OCI-LY3 (cell line): ENCODE measurements at regions not wholly inside any gene's neighbourhood (a gene's known extent, or its start where the extent isn't known, plus 50 kb on each side); places are given as distances from the start of the nearest gene placed in this dataset.

ENCODE experiments used
- H2AFZ ChIP-seq: fragments of 200-600, 300-600 bp; shearing (Covaris generic); 2 replicates; pipeline ENCODE4 v1.6.0; 2014; ENCODE audit warnings: antibody characterized with exemption, low read depth, low read length
- H3K27ac ChIP-seq: fragments of 200-600, 300-600 bp; sonication (generic); 2 replicates; pipeline ENCODE4 v1.5.1; 2014; ENCODE audit warnings: mild to moderate bottlenecking, low read length, moderate library complexity, mixed read lengths
- H3K27me3 ChIP-seq: fragments of 200-600, 300-600 bp; sonication (generic); 2 replicates; pipeline ENCODE4 v1.6.1; 2014; ENCODE audit warnings: low read depth, low read length, mixed read lengths
- H3K36me3 ChIP-seq: fragments of 200-600, 300-600 bp; sonication (generic); replicated peaks from 2 replicates; pipeline ENCODE3; 2014; ENCODE audit warnings: low read depth, low read length, mixed read lengths
- H3K4me1 ChIP-seq: fragments of 300-600, 200-600 bp; sonication (generic); 2 replicates; pipeline ENCODE4 v1.6.1; 2014; ENCODE audit warnings: low read length, mixed read lengths
- H3K4me2 ChIP-seq: fragments of 200-600, 300-600 bp; sonication (generic); 2 replicates; pipeline ENCODE4 v1.6.1; 2014; ENCODE audit warnings: low read length, mixed read lengths
- H3K4me3 ChIP-seq: fragments of 300-600, 200-600 bp; sonication (generic); 2 replicates; pipeline ENCODE4 v1.5.1; 2014; ENCODE audit warnings: antibody characterized with exemption, mild to moderate bottlenecking, low read length, moderate library complexity
- H3K79me2 ChIP-seq: fragments of 300-600, 200-600 bp; shearing (Covaris generic); 2 replicates; pipeline ENCODE4 v1.6.1; 2014; ENCODE audit warnings: mild to moderate bottlenecking, low read length, mixed read lengths
- H3K9ac ChIP-seq: fragments of 300-600, 200-600 bp; shearing (Covaris generic); 2 replicates; pipeline ENCODE4 v1.6.0; 2014; ENCODE audit warnings: mild to moderate bottlenecking, low read length, moderate library complexity
- H3K9me3 ChIP-seq: fragments of 200-600, 300-600 bp; shearing (Covaris generic); 2 replicates; pipeline ENCODE4 v1.6.1; 2014; ENCODE audit warnings: low read length, mixed read lengths; ENCODE audit not compliant: insufficient read depth
- H4K20me1 ChIP-seq: fragments of 200-600, 300-600 bp; sonication (generic); 2 replicates; pipeline ENCODE4 v1.6.1; 2016; ENCODE audit warnings: low read length, mixed read lengths; ENCODE audit not compliant: insufficient read depth
- EZH2phosphoT487 ChIP-seq: fragments of 200-600 bp; shearing (Covaris generic); IDR thresholded peaks from 2 replicates; pipeline ENCODE4 v1.6.1; 2018; ENCODE audit warnings: antibody characterized with exemption, mixed run types, low read depth
- TF ChIP-seq, protein P1 (sequence below): fragments of 200-600, 300-600 bp; sonication (generic); IDR thresholded peaks from 2 replicates; pipeline ENCODE4 v1.5.1; 2014; ENCODE audit warnings: antibody characterized with exemption, low read length, low read depth

- no peaks in the 10 kb centered on the region for H4K20me1 ChIP-seq
- no peak overlapping the region for H3K9ac ChIP-seq
- peaks cover 23% of the 10 kb centered on the region for H3K27me3 ChIP-seq
- H3K4me1 ChIP-seq: no peaks in the 10 kb centered on the region
- H2AFZ ChIP-seq: no peak overlapping the region
- TF ChIP-seq EZH2phosphoT487: no peak
- TF ChIP-seq, protein P1, sequence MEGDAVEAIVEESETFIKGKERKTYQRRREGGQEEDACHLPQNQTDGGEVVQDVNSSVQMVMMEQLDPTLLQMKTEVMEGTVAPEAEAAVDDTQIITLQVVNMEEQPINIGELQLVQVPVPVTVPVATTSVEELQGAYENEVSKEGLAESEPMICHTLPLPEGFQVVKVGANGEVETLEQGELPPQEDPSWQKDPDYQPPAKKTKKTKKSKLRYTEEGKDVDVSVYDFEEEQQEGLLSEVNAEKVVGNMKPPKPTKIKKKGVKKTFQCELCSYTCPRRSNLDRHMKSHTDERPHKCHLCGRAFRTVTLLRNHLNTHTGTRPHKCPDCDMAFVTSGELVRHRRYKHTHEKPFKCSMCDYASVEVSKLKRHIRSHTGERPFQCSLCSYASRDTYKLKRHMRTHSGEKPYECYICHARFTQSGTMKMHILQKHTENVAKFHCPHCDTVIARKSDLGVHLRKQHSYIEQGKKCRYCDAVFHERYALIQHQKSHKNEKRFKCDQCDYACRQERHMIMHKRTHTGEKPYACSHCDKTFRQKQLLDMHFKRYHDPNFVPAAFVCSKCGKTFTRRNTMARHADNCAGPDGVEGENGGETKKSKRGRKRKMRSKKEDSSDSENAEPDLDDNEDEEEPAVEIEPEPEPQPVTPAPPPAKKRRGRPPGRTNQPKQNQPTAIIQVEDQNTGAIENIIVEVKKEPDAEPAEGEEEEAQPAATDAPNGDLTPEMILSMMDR: no peak
- no peaks in the 10 kb centered on the region for H3K9me3 ChIP-seq
- no peak overlapping the region for H3K27ac ChIP-seq
- H3K4me2 ChIP-seq: no peak overlapping the region
- H3K4me3 ChIP-seq: no peak overlapping the region
- H3K36me3 ChIP-seq: no peaks in the 10 kb centered on the region
- H3K79me2 ChIP-seq: no peaks in the 10 kb centered on the region
Observed at GRCh38 chr22:34804091-34804490, 261.9 kb upstream of the ISX start.

- H3K79me2 ChIP-seq: no peaks in the 10 kb centered on the region
- no peak overlapping the region for H3K4me3 ChIP-seq
- H4K20me1 ChIP-seq: no peaks in the 10 kb centered on the region
- H3K36me3 ChIP-seq: no peaks in the 10 kb centered on the region
- H3K4me2 ChIP-seq: no peak overlapping the region
- no peaks in the 10 kb centered on the region for H3K9me3 ChIP-seq
- no peak overlapping the region for H2AFZ ChIP-seq
- TF ChIP-seq EZH2phosphoT487: no peak
- TF ChIP-seq, protein P1: peak; percentile 21; the same call in 1 of the 2 replicates
- no peak overlapping the region for H3K9ac ChIP-seq
- H3K27me3 ChIP-seq: peaks cover 19% of the 10 kb centered on the region
- no peaks in the 10 kb centered on the region for H3K4me1 ChIP-seq
- no peak overlapping the region for H3K27ac ChIP-seq
Observed at GRCh38 chr22:34804604-34805003, 261.4 kb upstream of the ISX start.

GRCh38 chr22:34805771-34806170, 260.2 kb upstream of the ISX start:
- Histone ChIP-seq H3K4me1 (no peaks in the 10 kb centered on the region), H4K20me1 (no peaks in the 10 kb centered on the region), H3K27me3 (peaks cover 10% of the 10 kb centered on the region; the same call in 1 of the 2 replicates), H3K36me3 (no peaks in the 10 kb centered on the region), H3K4me2 (no peak overlapping the region), H3K4me3 (no peak overlapping the region), H3K79me2 (no peaks in the 10 kb centered on the region), H2AFZ (no peak overlapping the region), H3K9ac (no peak overlapping the region), H3K27ac (no peak overlapping the region), H3K9me3 (no peaks in the 10 kb centered on the region)
- TF ChIP-seq, protein P1: no peak
- no peak for TF ChIP-seq EZH2phosphoT487

DNA sequence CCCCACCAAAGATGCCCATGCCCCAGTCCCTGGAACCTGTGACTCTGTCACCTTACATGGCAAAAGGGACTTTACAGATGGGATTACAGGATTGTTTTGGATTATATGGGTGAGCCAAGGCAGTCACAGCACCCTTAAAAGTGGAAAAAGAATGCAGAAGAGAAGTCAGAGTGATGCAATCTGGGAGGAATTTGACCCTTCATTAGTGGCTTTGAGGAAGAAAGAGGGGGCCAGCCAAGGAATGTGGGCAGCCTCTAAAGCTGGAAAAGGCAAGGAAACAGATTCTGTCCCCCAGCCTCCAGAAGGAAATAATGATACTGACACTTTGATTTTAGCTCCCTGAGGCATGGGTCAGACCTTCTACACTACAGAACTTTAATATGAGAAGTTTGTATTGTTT, 257.3 kb upstream of the ISX start:
- H3K27ac ChIP-seq: no peak overlapping the region
- no peaks in the 10 kb centered on the region for H3K79me2 ChIP-seq
- H3K27me3 ChIP-seq: peaks cover 10% of the 10 kb centered on the region; the same call in 1 of the 2 replicates
- no peaks in the 10 kb centered on the region for H3K4me1 ChIP-seq
- H3K4me2 ChIP-seq: no peak overlapping the region
- H4K20me1 ChIP-seq: no peaks in the 10 kb centered on the region
- TF ChIP-seq, protein P1: no peak
- no peak for TF ChIP-seq EZH2phosphoT487
- H3K4me3 ChIP-seq: no peak overlapping the region
- no peaks in the 10 kb centered on the region for H3K9me3 ChIP-seq
- H3K36me3 ChIP-seq: no peaks in the 10 kb centered on the region
- no peak overlapping the region for H3K9ac ChIP-seq
- no peak overlapping the region for H2AFZ ChIP-seq
